ENCODE measurements at regions not wholly inside any gene's neighbourhood (a gene's known extent, or its start where the extent isn't known, plus 50 kb on each side); places are given as distances from the start of the nearest gene placed in this dataset.

DNA sequence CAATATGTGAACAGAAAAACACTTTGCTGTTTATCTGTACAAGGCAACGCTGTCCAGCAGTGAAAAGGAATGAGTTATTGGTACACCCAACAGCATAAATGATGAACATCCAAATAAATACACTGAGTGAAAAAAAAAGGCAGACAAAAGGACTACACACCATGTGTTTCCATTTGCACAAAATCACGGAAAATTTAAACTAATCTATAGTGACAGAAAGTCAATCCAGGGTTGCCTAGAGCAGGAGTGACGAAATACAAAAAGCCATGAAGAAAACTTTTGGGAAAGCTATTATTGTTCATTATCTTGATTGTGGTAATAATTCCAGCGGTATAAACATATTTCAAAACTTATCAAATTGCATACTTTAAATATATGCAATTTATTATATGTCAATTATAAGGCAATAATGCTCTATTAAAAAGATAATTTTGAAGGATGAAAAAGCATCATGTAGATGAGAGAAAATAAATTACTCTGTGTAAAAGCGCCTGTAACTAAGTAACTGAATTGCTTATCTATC, 578.0 kb upstream of the TMEM132C start:
- no peak for DNase-seq

GRCh38 chr12:127690161-127690560, 576.8 kb upstream of the TMEM132C start:
- DNase-seq: no peak

DNA sequence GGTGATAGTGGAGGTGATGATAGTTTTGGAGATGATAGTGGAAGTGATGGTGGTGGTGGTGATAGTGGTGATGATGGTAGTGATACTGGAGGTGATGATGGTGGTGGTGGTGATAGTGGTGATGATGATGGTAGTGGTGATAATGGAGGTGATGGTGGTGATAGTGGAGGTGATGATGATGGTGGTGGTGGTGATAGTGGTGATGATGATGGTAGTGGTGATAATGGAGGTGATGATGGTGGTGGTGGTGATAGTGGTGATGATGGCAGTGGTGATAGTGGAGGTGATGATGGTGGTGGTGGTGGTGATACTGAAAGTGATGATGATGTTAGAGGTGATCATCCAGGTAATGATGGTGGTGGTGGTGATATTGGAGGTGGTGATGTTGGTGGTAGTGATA, 570.0 kb upstream of the TMEM132C start:
- DNase-seq: no peak

DNA sequence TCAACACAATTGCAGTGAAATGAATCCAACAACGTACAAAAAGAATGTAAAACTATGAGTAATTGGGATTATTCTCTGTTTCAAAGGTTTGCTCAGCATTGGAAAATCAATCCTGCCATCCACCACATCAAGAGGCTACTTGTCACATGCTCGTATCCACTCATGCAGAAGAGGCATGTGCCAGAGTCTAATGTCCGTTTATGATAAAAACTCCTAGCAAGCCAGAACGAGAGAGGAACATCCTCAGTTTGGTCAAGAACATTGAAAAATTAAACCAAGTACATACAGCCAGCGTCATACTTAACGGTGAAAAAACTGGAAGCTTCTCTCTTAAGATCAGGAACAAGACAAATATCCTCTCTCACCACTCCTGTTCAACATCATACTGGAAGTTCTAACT, 563.9 kb upstream of the TMEM132C start:
- DNase-seq: no peak

DNA sequence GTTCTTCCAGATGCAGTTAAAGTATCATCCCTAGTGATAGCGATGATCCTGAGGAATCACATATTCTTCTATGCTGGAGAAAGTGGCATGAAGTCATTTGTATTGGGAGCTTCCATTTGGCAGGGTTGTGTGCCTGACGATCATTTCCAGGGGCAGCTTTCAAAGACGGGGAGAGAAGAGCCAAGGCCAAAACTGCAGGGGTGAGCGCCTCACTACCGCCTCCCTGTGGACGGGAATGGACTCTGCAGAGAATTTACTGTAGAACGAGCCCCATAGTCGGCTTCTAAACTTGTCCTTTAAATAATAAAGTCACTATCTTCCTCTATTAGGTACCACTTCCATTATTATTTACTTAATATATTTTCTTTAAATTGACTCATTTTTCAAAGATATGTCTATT, 555.9 kb upstream of the TMEM132C start:
- no peak for DNase-seq

- no peak for DNase-seq
Measured at GRCh38 chr12:127712561-127712960, 554.4 kb upstream of the TMEM132C start.

DNA sequence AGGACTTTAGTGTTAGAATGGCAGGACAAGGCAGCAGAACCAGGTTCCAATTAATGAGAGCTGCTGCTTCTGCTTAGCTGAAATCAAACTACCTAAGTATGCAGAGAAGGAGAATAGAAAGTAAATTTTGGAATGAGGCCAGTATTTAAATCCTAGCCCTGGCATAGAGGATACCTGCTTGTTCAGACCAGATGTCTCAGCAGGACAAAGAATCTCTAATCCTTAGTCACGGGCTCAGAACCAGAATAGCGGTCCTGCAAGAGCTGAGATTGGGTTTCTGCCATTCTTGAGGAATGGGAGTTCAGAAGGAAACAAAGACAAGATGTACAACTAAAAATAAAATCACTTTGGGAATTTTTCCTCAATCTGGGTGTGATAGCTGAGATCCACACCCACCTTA, 550.8 kb upstream of the TMEM132C start:
- no peak for DNase-seq

DNA sequence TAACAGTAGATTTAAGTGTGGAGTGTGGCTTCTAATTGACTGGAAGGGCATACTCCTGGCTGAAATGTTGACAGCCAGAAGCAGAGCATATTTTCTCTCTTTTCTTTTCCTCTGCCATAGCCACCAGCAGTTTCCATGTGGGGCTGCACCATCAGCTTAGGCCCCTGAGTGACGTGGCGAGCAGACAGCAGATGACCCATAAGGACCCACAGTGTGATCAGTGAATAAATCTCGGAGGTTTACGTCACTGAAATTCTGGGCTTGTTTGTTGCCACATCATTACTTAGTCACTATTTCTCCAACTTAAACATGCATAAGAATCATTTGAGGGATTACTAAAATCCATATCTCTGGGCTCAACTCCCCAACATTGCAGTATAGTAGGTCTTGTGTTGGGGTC, 549.7 kb upstream of the TMEM132C start:
- no peak for DNase-seq

DNA sequence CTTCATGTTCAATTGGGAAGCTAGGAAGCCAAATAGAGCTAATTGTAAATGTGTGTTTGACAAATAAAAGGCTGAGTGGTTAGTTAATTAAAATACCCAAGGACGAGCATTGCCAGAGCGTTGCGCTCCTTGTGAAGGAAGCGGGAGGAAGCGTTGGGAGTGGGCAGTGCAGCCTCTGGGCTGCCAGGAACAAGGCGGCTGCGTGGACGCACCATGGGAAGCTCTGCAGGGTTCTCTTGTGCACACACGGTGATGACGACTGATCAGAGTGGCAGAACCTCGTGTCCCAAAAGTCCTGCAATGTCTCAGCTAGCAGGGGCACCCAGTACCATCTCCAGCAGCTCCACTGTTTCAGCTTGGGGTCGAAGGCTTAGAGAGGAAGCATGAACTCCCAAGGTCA, 546.6 kb upstream of the TMEM132C start:
- no peak for DNase-seq

DNA sequence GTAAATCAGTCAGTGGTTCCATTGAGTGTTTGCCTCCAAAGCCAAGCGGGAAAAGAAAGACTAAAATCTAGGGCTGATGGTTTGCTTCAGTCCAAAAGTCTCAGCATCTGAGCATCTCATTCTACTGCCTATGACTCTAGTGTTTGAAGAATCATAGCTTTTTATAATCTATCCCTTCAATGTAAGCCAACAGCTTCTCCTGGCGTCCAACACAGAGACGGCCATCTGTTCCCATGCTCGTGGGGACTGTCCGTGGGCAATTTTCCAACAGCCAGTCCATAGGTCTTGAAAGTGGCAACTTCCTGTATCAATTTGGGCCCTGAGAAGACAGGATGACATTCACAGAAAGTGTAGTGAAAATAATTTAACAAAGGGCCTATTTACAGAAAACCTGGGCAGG, 544.4 kb upstream of the TMEM132C start:
- no peak for DNase-seq

DNA sequence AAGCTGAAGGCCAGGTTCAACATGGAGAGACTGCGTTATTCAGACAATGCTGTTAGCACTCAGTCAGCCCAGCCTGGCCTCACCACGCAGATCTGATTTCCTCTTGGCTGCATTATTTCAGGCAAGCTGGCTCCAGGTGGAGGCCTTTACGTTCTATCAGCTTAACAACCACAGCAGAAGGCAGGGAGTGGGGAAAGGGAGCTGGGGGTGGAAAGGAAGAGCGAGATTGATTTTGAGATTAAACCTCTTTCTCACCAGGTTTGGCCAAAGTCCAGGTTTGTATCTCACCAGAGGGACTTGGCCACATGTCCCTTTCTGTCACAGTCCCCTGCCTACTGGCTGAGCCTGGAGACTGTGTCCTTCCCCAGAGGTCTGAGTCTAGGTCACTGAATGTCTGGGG, 543.7 kb upstream of the TMEM132C start:
- no peak for DNase-seq

GRCh38 chr12:127726671-127727315, 540.2 kb upstream of the TMEM132C start:
- DNase-seq: no peak

- DNase-seq: no peak
Measured at GRCh38 chr12:127728285-127728684, 538.7 kb upstream of the TMEM132C start.

DNA sequence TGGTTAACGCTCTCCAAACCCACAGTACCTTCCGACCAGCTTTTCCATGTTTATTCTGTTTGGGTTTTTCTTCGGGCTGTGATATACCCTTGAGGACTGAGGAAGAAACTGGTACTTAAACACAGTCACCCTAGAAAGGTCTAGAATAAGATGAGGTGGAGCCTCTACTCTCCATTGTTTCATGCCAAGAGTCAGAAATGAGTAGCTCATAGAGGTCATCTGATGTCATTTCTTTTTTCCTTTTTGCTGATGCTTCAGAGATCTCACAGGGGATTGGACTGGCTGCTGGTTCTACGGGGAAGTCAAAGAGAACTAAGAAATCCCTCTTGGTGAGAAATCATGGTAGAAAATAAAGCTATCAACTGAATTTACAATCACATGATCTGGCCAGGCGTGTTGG, 538.2 kb upstream of the TMEM132C start:
- no peak for DNase-seq

DNA sequence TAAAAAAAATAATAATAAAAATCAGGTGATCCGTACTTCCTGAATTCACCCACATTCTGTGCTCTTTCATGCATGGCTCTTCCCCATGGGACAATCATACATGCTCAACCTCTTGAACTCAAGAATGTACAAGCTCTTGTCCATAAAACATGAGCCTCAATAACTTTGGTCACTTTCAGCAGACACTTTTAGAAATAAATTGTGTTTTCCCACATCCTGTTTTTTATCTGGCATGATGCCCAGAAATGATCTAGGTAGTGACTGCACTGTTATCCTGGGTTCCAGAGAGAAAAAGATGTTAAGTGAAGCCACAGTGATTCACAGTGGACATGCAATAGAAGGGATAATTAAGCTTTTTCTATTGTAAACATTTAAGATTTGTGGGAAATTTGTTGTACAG, 537.6 kb upstream of the TMEM132C start:
- no peak for DNase-seq

DNA sequence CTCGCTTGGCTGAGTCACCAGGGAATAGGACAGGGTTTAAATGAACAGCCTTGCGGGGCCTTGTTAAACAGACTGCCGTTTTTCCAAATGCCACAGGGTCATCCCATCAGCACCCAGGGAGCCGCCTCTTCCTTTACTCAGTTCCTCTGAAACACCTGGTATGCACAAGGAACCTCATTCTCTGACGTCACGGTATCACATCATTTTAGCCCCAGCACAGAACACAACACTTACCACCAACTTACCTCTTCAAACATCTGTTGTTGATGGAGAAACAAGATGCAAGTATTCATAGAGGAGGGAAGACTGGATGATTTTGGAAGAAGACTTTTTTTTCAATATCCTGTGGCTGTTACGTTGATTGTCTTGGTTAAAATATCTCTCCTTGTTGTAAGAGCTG, 535.3 kb upstream of the TMEM132C start:
- no peak for DNase-seq

GRCh38 chr12:127742231-127742630, 524.7 kb upstream of the TMEM132C start:
- DNase-seq: no peak

- DNase-seq: no peak
Measured at GRCh38 chr12:127745469-127746212, 521.3 kb upstream of the TMEM132C start.

DNA sequence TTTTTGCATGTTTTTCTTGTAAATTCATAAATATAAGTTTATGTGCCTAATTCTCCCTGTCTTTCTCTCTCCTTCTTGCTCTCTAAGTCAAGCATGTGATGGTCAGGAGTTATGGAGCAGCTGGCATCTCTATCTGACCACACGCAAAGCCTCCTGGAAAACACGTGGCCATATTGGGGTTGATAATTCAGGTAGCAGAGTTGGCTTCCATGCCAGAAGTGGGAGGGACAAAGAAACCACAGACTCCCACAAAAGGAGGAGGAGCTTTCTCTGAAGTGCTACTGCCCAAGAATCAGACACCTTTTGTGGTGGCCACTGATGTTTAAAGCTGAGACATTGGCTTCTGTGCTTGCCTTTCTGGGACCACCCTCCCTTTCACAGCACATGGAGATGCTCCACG, 517.6 kb upstream of the TMEM132C start:
- no peak for DNase-seq

- no peak for DNase-seq
Measured at GRCh38 chr12:127750076-127750840, 516.7 kb upstream of the TMEM132C start.

DNA sequence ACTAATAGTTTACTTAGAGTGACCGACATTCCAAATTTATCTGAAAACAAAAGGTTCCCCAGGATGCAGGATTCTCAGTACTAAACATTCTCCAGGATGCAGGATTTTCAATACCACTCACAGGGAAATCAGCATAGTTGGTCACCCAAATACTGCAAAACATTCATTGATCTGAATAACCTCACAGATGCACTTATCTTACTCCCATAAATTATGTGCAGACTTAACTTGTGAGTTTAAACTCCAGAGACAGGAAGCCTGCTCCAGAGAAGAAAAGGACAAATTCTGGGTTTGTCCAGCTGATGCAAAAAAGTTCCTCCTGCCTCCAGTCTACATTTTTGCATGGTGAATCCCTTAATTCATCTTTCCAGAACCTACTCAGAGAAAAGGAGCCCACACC, 514.2 kb upstream of the TMEM132C start:
- no peak for DNase-seq

GRCh38 chr12:127760357-127760756, 506.6 kb upstream of the TMEM132C start:
- DNase-seq: no peak

GRCh38 chr12:127760996-127761395, 506.0 kb upstream of the TMEM132C start:
- DNase-seq: no peak

GRCh38 chr12:127761880-127762279, 505.1 kb upstream of the TMEM132C start:
- no peak for DNase-seq

Data from GF-D8 (cell line).